T-cell (primary cell): ENCODE measurements at regions not wholly inside any gene's neighbourhood (a gene's known extent, or its start where the extent isn't known, plus 50 kb on each side); places are given as distances from the start of the nearest gene placed in this dataset.

Experiments used
- ATAC-seq, 4 experiments: fragments of 200-7000 bp in 3 of 4; fragments of 150-1000 bp in 1 of 4; cut with Tn5 transposase; replicated peaks in 1 of 4; 1 replicate in 3 of 4; 2 replicates in 1 of 4; pipeline ENCODE4 v1.10.0; 2021; ENCODE audit warnings: moderate library complexity in 3 of 4, mild to moderate bottlenecking in 2 of 4, moderate number of reproducible peaks in 1 of 4
- CTCF ChIA-PET, 2 donors: fragments of 300-600 bp; sonication (Branson Sonifier 250); formaldehyde crosslinking; loops; one replicate each; lab custom pipeline; 2022; ENCODE audit warnings: antibody characterized with exemption in 2 of 2; lab: Charles Lee
- POLR2A ChIA-PET, 2 donors: fragments of 300-600 bp; sonication (Branson Sonifier 250); formaldehyde crosslinking; loops; one replicate each; lab custom pipeline; 2022; ENCODE audit warnings: antibody characterized with exemption in 2 of 2; lab: Charles Lee
- DNase-seq, 35 experiments: peaks; one replicate each; pipeline versions ENCODE4 v3.0.0 to v3.0.0-alpha.2; 2013 to 2023
- H3K27ac ChIP-seq: one replicate; pipeline ENCODE4 v1.5.1; 2013; ENCODE audit warnings: low read length
- H3K27me3 ChIP-seq, 2 experiments: replicated peaks in 1 of 2; 1 replicate in 1 of 2; 2 replicates in 1 of 2; pipeline versions ENCODE4 v1.6.1 to v1.7.0; 2013; ENCODE audit warnings: low read length in 1 of 2, mixed read lengths in 1 of 2; ENCODE audit not compliant: control insufficient read depth in 2 of 2, insufficient read depth in 2 of 2; ENCODE audit errors: extremely low read depth in 1 of 2
- H3K36me3 ChIP-seq, 2 donors: 1 replicate in 1 of 2; 2 replicates in 1 of 2; pipeline versions ENCODE4 v1.6.1 to v1.7.0; 2013; ENCODE audit warnings: low read length in 1 of 2; ENCODE audit not compliant: control insufficient read depth in 2 of 2, insufficient read depth in 1 of 2; ENCODE audit errors: extremely low read depth in 1 of 2
- H3K4me1 ChIP-seq, 2 experiments: 1 replicate in 1 of 2; 2 replicates in 1 of 2; pipeline versions ENCODE4 v1.6.1 to v1.7.0; 2013; ENCODE audit warnings: low read length in 2 of 2, mixed read lengths in 1 of 2; ENCODE audit not compliant: insufficient read depth in 2 of 2, control insufficient read depth in 1 of 2; ENCODE audit errors: extremely low read depth in 1 of 2
- H3K4me3 ChIP-seq, 2 donors: 1 replicate in 1 of 2; 2 replicates in 1 of 2; pipeline versions ENCODE4 v1.5.1 to v1.7.0; 2013; ENCODE audit warnings: mild to moderate bottlenecking in 2 of 2, low read length in 1 of 2, moderate library complexity in 1 of 2; ENCODE audit not compliant: control insufficient read depth in 1 of 2; ENCODE audit errors: extremely low read depth in 1 of 2
- H3K9me3 ChIP-seq: 2 replicates; pipeline ENCODE4 v1.7.0; 2013
- H3K27ac Mint-ChIP-seq, 2 donors: one replicate each; pipeline ENCODE4 v1.8.0; 2020 to 2021; ENCODE audit warnings: mild to moderate bottlenecking in 2 of 2, mixed read lengths in 2 of 2
- H3K27me3 Mint-ChIP-seq, 2 donors: one replicate each; pipeline ENCODE4 v1.8.0; 2021 to 2022; ENCODE audit warnings: mixed read lengths in 2 of 2
- H3K36me3 Mint-ChIP-seq: one replicate; pipeline ENCODE4 v1.8.0; 2021; ENCODE audit warnings: mixed read lengths
- H3K4me1 Mint-ChIP-seq, 3 donors: one replicate each; pipeline ENCODE4 v1.8.0; 2020 to 2022; ENCODE audit warnings: mixed read lengths in 3 of 3, mild to moderate bottlenecking in 1 of 3
- H3K4me3 Mint-ChIP-seq, 3 donors: one replicate each; pipeline ENCODE4 v1.8.0; 2020 to 2022; ENCODE audit warnings: mild to moderate bottlenecking in 3 of 3, mixed read lengths in 3 of 3, moderate library complexity in 3 of 3
- H3K9me3 Mint-ChIP-seq, 3 donors: one replicate each; pipeline ENCODE4 v1.8.0; 2020 to 2022; ENCODE audit warnings: mixed read lengths in 3 of 3
- WGBS: methylation state at CpG from one replicate; pipeline ENCODE4 v1.1.5; 2013; ENCODE audit warnings: missing lambda C conversion rate; ENCODE audit not compliant: insufficient coverage; 5-methylcytosine and 5-hydroxymethylcytosine counted together

DNA sequence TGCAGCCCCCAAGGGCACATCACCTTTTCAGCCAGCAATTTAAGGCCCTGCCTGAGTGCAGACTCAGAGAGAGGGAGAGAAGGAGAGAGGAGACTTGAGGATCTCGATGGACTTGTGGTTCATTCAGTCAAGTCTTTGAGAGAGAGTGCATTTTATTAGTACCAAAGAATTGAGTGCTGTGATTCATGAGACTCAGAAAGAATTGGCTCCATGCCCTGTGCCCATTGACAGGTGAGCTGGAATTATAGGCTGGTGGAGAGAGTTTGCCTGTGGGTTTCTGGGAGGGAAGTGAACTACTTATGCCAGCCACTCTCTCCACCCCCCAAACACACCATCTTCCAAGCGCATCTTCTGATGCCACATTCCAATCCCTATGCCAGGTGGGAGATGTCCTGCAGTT is 236.8 kb downstream of the MN1 start:
- Histone ChIP-seq H3K27ac (no peak overlapping the region), H3K4me1 (no peaks in the 10 kb centered on the region), H3K9me3 (no peaks in the 10 kb centered on the region), H3K36me3 (no peaks in the 10 kb centered on the region), H3K4me3 (no peak overlapping the region), H3K27me3 (peaks cover 0 to 8% of the 10 kb centered on the region in 2 experiments)
- 71% methylated on average over 1 of the region's 2 CpGs for WGBS
- Mint-ChIP-seq H3K4me1 (no peaks in the 10 kb centered on the region), H3K27ac (no peak overlapping the region), H3K4me3 (no peak overlapping the region), H3K36me3 (no peaks in the 10 kb centered on the region), H3K27me3 (peaks cover 4 to 20% of the 10 kb centered on the region in 2 donors), H3K9me3 (peaks cover 0 to 3% (median 0%) of the 10 kb centered on the region in 3 donors)
- DNase-seq: no peak
- ChIA-PET CTCF (no interaction called here), POLR2A (no interaction called here)
- ATAC-seq: no peak

DNA sequence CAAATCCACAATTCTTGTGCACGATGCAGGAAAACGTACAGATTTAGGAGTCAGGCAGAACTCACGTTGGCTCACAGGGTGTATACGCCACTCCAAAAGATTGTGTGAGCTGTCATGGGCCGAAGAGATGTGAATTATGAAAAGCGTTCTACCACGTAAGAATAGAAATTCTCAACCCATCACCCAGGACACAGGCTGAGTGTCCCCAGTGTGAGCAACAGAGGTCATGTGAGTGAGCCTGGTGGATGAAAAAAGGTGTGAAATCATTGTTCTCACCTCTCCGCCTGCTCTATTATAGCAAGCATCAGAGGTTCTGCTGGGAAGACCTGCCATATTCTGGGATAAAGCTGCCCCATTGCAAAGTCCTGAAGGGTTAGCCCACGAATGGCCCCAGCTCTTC is 235.0 kb downstream of the MN1 start:
- Histone ChIP-seq H3K36me3 (no peaks in the 10 kb centered on the region), H3K4me3 (no peak overlapping the region), H3K27me3 (peaks cover 0 to 12% of the 10 kb centered on the region in 2 experiments), H3K9me3 (no peaks in the 10 kb centered on the region), H3K27ac (no peak overlapping the region), H3K4me1 (no peaks in the 10 kb centered on the region)
- no peaks in the 10 kb centered on the region for H3K36me3 Mint-ChIP-seq
- DNase-seq (no peak), ATAC-seq (no peak)
- WGBS: 66% methylated on average over 3 of the region's 9 CpGs
- peaks cover 0 to 3% (median 0%) of the 10 kb centered on the region in 3 donors for H3K9me3 Mint-ChIP-seq
- no peak overlapping the region for H3K27ac Mint-ChIP-seq
- ChIA-PET POLR2A (no interaction called here), CTCF (no interaction called here)
- H3K4me1 Mint-ChIP-seq: no peaks in the 10 kb centered on the region
- H3K27me3 Mint-ChIP-seq: peaks cover 10 to 24% of the 10 kb centered on the region in 2 donors
- H3K4me3 Mint-ChIP-seq: no peak overlapping the region

DNA sequence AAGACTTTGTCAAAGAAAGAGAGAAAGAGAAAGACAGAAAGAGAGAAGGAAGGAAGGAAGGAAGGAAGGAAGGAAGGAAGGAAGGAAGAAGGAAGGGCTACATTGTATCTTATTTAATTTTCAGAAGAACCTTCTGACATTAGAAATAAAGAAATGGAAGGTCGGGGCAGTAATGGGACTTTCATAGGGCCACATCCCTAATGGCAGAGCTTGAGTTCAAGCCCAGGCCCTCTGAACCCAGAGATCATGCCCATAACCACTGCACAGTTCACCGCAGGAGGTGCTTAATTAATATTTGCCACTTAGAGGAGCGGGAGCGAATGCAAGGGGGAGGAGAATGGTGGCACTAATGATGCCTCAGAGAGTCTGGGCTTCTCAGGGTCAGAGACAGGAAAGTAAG is 233.3 kb downstream of the MN1 start:
- ATAC-seq: no peak
- Mint-ChIP-seq H3K36me3 (no peaks in the 10 kb centered on the region), H3K27me3 (peaks cover 17% of the 10 kb centered on the region in 2 donors), H3K9me3 (peaks cover 0 to 5% (median 0%) of the 10 kb centered on the region in 3 donors), H3K4me1 (no peaks in the 10 kb centered on the region), H3K4me3 (no peak overlapping the region), H3K27ac (no peak overlapping the region)
- WGBS: 83% methylated on average over 2 of the region's 4 CpGs
- ChIA-PET CTCF (interaction anchor here in 1 of 2 donors (0.6 kb wide), 1 partner anchor 67 kb away, joined by 3 read pairs; no protein-coding TSS in a partner anchor), POLR2A (no interaction called here)
- Histone ChIP-seq H3K27me3 (peaks cover 0 to 23% of the 10 kb centered on the region in 2 experiments), H3K27ac (no peak overlapping the region), H3K4me3 (no peak overlapping the region), H3K4me1 (no peaks in the 10 kb centered on the region), H3K36me3 (no peaks in the 10 kb centered on the region), H3K9me3 (no peaks in the 10 kb centered on the region)
- DNase-seq: no peak

DNA sequence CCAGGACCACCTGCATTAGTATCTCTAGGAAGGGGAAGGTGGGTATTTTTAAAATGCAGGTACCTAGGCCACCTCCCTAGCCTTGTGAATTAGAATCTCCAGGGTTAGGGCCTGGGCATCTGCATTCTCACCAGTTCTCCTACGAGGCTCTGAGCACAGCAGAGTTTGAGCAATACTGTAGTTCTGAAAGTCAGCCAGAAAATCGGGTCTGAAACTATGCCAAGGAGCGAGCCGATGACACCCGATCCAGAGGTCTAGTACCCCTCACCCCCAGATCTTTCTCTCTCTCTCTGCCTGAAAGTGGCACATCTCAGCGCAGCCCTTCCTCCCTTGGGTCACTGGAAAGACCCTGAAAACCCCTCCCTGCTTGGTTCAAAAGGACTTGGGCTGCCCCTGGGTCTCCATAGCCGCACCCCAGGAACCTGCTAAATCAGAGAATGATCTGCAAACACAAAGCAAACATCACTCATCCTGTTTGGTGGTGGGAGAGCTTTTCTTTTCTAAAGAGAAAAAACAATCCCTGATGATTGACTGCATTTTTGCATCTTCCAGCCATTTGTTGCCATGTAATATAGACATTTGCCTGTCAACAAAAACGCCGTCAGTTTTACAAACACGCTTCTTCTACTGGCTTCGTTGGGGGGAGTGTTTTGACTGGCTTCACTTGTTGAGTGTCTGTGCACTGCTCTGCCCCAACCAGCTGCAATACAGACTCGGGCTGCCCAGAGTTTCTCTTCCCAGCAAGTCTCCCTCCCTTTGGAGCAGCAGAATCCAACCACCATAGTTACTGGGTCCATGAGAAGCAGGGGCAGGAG is 229.9 kb downstream of the MN1 start:
- CTCF ChIA-PET: interaction anchor here in 1 of 2 donors (1.1 kb wide), 1 partner anchor 19 kb away, joined by 4 read pairs; no protein-coding TSS in a partner anchor
- Mint-ChIP-seq H3K27ac (no peak overlapping the region), H3K4me3 (no peak overlapping the region), H3K27me3 (peaks cover 19 to 26% of the 10 kb centered on the region in 2 donors), H3K36me3 (no peaks in the 10 kb centered on the region), H3K9me3 (peaks cover 0 to 5% (median 0%) of the 10 kb centered on the region in 3 donors), H3K4me1 (no peaks in the 10 kb centered on the region)
- Histone ChIP-seq H3K4me1 (no peaks in the 10 kb centered on the region), H3K27me3 (peaks cover 0 to 26% of the 10 kb centered on the region in 2 experiments), H3K4me3 (no peak overlapping the region), H3K27ac (no peak overlapping the region), H3K9me3 (no peaks in the 10 kb centered on the region), H3K36me3 (no peaks in the 10 kb centered on the region)
- DNase-seq (no peak), ATAC-seq (no peak)
- WGBS: 78% methylated on average over 10 of the region's 12 CpGs
- POLR2A ChIA-PET: no interaction called here

DNA sequence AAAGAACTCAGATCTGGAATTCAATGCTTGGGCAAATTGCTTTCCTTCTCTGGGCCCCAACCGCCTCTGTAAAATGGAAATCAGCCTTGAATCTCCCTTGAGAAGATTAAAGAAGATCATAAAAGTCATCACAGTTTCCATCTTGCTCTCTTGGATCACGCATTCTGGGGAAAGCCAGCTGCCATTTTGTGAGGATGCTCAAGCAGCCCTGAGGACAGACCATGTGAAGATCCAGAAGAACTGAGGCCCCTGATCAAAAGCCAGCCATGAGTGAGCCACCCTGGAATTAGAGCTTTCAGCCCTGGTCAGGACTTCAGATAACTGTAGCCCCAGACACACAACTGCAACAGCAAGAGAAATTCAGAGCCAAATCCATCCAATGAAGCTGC is 229.3 kb downstream of the MN1 start:
- H3K4me1 Mint-ChIP-seq: no peaks in the 10 kb centered on the region
- no peaks in the 10 kb centered on the region for H3K36me3 Mint-ChIP-seq
- Histone ChIP-seq H3K27ac (no peak overlapping the region), H3K36me3 (no peaks in the 10 kb centered on the region), H3K4me1 (no peaks in the 10 kb centered on the region), H3K9me3 (no peaks in the 10 kb centered on the region), H3K27me3 (peaks cover 0 to 26% of the 10 kb centered on the region in 2 experiments), H3K4me3 (no peak overlapping the region)
- H3K4me3 Mint-ChIP-seq: no peak overlapping the region
- ChIA-PET CTCF (interaction anchor here in 1 of 2 donors (1.1 kb wide), 1 partner anchor 18 kb away, joined by 4 read pairs; no protein-coding TSS in a partner anchor), POLR2A (no interaction called here)
- ATAC-seq (no peak), DNase-seq (no peak)
- no peak overlapping the region for H3K27ac Mint-ChIP-seq
- WGBS: 90% methylated on average over 1 of the region's 2 CpGs
- peaks cover 19 to 26% of the 10 kb centered on the region in 2 donors for H3K27me3 Mint-ChIP-seq
- H3K9me3 Mint-ChIP-seq: peaks cover 0 to 5% (median 0%) of the 10 kb centered on the region in 3 donors

DNA sequence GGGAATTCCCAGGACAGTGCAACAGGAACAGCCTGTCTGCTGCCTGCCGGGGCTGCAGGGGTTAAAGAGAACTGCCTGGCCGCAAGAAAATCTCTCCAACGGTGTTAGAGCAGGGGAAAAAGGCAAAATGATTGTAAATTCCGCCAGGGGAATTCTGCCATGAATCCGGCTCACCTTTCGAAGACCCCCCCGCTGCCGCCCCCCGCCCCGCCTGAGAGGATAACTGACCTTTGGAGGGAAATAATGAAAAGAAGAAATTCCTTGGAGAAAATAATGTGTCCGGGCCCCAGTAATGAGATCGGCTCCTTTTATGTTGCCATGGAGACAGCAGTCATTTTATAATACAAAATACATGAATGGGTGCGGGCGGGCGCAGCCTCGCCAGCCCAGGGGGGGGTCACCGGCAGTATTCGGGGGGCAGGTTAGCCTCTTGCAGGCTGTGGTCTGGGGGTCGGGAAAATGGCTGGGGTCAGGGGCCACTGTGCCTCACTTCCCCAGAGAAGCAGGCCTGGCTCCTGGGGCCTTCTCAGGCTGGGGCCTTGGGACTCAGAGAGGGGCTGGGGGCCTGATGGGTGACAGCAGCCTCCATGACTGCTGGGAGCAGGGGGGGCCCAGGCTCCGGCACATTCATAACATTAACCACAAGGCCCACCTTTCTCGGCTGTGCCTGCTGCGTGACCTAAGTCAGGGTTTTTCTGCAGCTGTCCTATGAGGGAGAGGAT is 228.1 kb downstream of the MN1 start:
- Mint-ChIP-seq H3K27ac (no peak overlapping the region), H3K4me3 (no peak overlapping the region), H3K27me3 (peaks cover 15 to 28% of the 10 kb centered on the region in 2 donors), H3K4me1 (no peaks in the 10 kb centered on the region), H3K9me3 (peaks cover 0 to 5% (median 0%) of the 10 kb centered on the region in 3 donors), H3K36me3 (no peaks in the 10 kb centered on the region)
- no peaks in the 10 kb centered on the region for H3K36me3 ChIP-seq
- no peaks in the 10 kb centered on the region for H3K4me1 ChIP-seq
- DNase-seq (no peak), ATAC-seq (no peak)
- H3K9me3 ChIP-seq: no peaks in the 10 kb centered on the region
- CTCF ChIA-PET: no interaction called here
- 12% methylated on average over 6 of the region's 22 CpGs for WGBS
- H3K27me3 ChIP-seq: peaks cover 0 to 30% of the 10 kb centered on the region in 2 experiments
- no peak overlapping the region for H3K4me3 ChIP-seq
- no peak overlapping the region for H3K27ac ChIP-seq
- POLR2A ChIA-PET: no interaction called here
